UCSD-AML1 (cell line): ENCODE measurements at regions not wholly inside any gene's neighbourhood (a gene's known extent, or its start where the extent isn't known, plus 50 kb on each side); places are given as distances from the start of the nearest gene placed in this dataset.
"Not testable (repeated sequence)": the region's sequence is repeated elsewhere in the genome, so short reads cannot be mapped to it uniquely, and the experiment has no call there.

ENCODE experiments used
- DNase-seq: peaks from one replicate; lab custom pipeline; 2025; ENCODE audit not compliant: unreplicated experiment; lab: John Stamatoyannopoulos, UW

- no peak for DNase-seq
Observed at GRCh38 chr5:39670391-39670790, 245.6 kb upstream of the DAB2 start.

GRCh38 chr5:39668980-39669379 is 244.2 kb upstream of the DAB2 start:
- DNase-seq: no peak

- no peak for DNase-seq
Observed at GRCh38 chr5:39665328-39665727, 240.5 kb upstream of the DAB2 start.

- no peak for DNase-seq
Observed at GRCh38 chr5:39662945-39663344, 238.2 kb upstream of the DAB2 start.

- no peak for DNase-seq
Observed at GRCh38 chr5:39661026-39661779, 236.4 kb upstream of the DAB2 start.

GRCh38 chr5:39660020-39660419 is 235.2 kb upstream of the DAB2 start:
- no peak for DNase-seq

- no peak for DNase-seq
Observed at GRCh38 chr5:39658866-39659265, 234.1 kb upstream of the DAB2 start.

GRCh38 chr5:39657943-39658342 is 233.2 kb upstream of the DAB2 start:
- DNase-seq: no peak

- DNase-seq: no peak
Observed at GRCh38 chr5:39656600-39656999, 231.8 kb upstream of the DAB2 start.

GRCh38 chr5:39654715-39655114 is 229.9 kb upstream of the DAB2 start:
- no peak for DNase-seq

GRCh38 chr5:39652481-39652880 is 227.7 kb upstream of the DAB2 start:
- not testable (repeated sequence) for DNase-seq

GRCh38 chr5:39652036-39652435 is 227.3 kb upstream of the DAB2 start:
- no peak for DNase-seq

- no peak for DNase-seq
Observed at GRCh38 chr5:39650008-39650762, 225.4 kb upstream of the DAB2 start.

- DNase-seq: no peak
Observed at GRCh38 chr5:39648848-39649227, 224.1 kb upstream of the DAB2 start.

- no peak for DNase-seq
Observed at GRCh38 chr5:39648085-39648847, 223.5 kb upstream of the DAB2 start.

GRCh38 chr5:39640552-39640951 is 215.8 kb upstream of the DAB2 start:
- no peak for DNase-seq

GRCh38 chr5:39639618-39640089 is 214.9 kb upstream of the DAB2 start:
- DNase-seq: no peak

- DNase-seq: no peak
Observed at GRCh38 chr5:39638813-39639212, 214.0 kb upstream of the DAB2 start.

GRCh38 chr5:39633057-39633456 is 208.3 kb upstream of the DAB2 start:
- no peak for DNase-seq

GRCh38 chr5:39631958-39632357 is 207.2 kb upstream of the DAB2 start:
- DNase-seq: no peak

- no peak for DNase-seq
Observed at GRCh38 chr5:39629946-39630345, 205.2 kb upstream of the DAB2 start.

GRCh38 chr5:39628348-39628747 is 203.6 kb upstream of the DAB2 start:
- no peak for DNase-seq
